Smooth muscle cell (in vitro differentiated cells): ENCODE measurements at regions not wholly inside any gene's neighbourhood (a gene's known extent, or its start where the extent isn't known, plus 50 kb on each side); places are given as distances from the start of the nearest gene placed in this dataset.

Experiments
- DNase-seq: peaks from one replicate; lab custom pipeline; 2025; ENCODE audit not compliant: unreplicated experiment; lab: John Stamatoyannopoulos, UW
- H2AFZ ChIP-seq: fragments of 200-600 bp; sonication (generic); 2 replicates; pipeline ENCODE4 v1.6.0; 2016; ENCODE audit warnings: antibody characterized with exemption, low read depth, mild to moderate bottlenecking
- H3F3A ChIP-seq: fragments of 200-600 bp; sonication (generic); 2 replicates; pipeline ENCODE4 v1.6.0; 2017; ENCODE audit warnings: antibody characterized with exemption, low read depth
- H3K27ac ChIP-seq: fragments of 200-600 bp; sonication (generic); 2 replicates; pipeline ENCODE4 v1.5.1; 2016; ENCODE audit warnings: low read depth, mild to moderate bottlenecking
- H3K27me3 ChIP-seq: fragments of 200-600 bp; sonication (generic); 2 replicates; pipeline ENCODE4 v1.6.1; 2016; ENCODE audit warnings: low read depth, mild to moderate bottlenecking
- H3K36me3 ChIP-seq: fragments of 200-600 bp; sonication (generic); 2 replicates; pipeline ENCODE4 v1.5.1; 2016; ENCODE audit warnings: low read depth
- H3K4me1 ChIP-seq: fragments of 200-600 bp; sonication (generic); 2 replicates; pipeline ENCODE4 v1.5.1; 2016; ENCODE audit warnings: low read depth
- H3K4me2 ChIP-seq: fragments of 200-600 bp; sonication (generic); 2 replicates; pipeline ENCODE4 v1.6.0; 2016; ENCODE audit warnings: mild to moderate bottlenecking
- H3K4me3 ChIP-seq: fragments of 200-600 bp; sonication (generic); 2 replicates; pipeline ENCODE4 v1.5.1; 2016; ENCODE audit warnings: mild to moderate bottlenecking
- H3K79me2 ChIP-seq: fragments of 200-600 bp; sonication (generic); 2 replicates; pipeline ENCODE4 v1.6.0; 2016; ENCODE audit warnings: low read depth, mild to moderate bottlenecking
- H3K9ac ChIP-seq: fragments of 200-600 bp; sonication (generic); 2 replicates; pipeline ENCODE4 v1.6.0; 2016; ENCODE audit warnings: low read depth
- H3K9me3 ChIP-seq: fragments of 200-600 bp; sonication (generic); replicated peaks from 2 replicates; pipeline ENCODE4 v1.5.1; 2016; ENCODE audit warnings: low read depth
- H4K20me1 ChIP-seq: fragments of 200-600 bp; sonication (generic); 2 replicates; pipeline ENCODE4 v1.6.0; 2016; ENCODE audit warnings: low read depth
- WGBS: methylation state at CpG from one replicate; pipeline ENCODE4 v1.1.7; 2016; ENCODE audit warnings: low lambda C conversion rate; 5-methylcytosine and 5-hydroxymethylcytosine counted together
- TF ChIP-seq, protein P1 (sequence below): fragments of 200-600 bp; sonication (generic); IDR thresholded peaks from 2 replicates; pipeline ENCODE4 v1.5.1; 2017; ENCODE audit warnings: borderline replicate concordance, mild to moderate bottlenecking, antibody characterized with exemption; ENCODE audit not compliant: insufficient read depth, poor library complexity, severe bottlenecking

DNA sequence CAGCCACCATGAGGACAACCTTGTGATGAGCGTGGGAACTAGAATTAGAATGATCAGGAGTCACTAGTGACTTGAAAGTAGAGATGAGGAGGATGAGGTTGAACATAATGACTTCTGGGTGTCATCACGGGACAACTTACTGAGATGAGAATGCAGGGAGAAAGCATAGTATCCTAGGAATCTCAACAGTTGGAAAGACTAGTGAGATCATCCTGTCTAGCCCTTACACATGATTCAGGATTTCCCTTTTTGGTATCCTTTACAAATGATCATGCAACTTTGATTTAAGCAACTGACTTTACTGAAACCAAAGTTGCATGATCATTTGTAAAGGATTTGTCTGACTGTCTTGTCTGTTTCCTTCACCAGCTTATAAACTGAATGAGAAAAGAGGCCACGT, 51.8 kb upstream of the HIF1A start:
- H3K9ac ChIP-seq: peak overlapping the region; percentile 37

DNA sequence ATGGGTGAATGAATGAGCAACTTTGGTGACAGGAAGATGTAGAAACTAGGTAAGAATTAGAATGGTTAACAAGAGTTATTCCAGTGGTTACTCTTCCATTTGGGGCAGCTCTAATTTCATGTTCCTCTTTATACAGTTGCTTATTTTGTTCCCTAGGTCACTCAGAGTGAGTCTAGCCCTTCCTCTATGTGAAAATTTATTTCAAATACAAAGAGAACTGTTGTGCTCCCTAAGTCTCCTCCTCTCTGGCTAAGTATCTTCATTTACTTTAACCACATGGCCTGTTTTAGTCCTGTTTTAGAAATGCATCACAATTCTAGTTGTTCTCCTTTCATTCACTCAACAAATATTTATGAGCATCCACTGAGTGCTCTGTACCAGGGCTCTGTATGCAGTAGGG, 51.1 kb upstream of the HIF1A start:
- Histone ChIP-seq H3K9ac (peak overlapping the region; percentile 37), H3K27me3 (no peaks in the 10 kb centered on the region), H2AFZ (no peak overlapping the region), H3K36me3 (no peaks in the 10 kb centered on the region), H3K9me3 (no peaks in the 10 kb centered on the region), H3K27ac (peak overlapping the region; percentile 82), H3K4me2 (no peak overlapping the region), H3K4me1 (peaks cover 11% of the 10 kb centered on the region), H3K4me3 (no peak overlapping the region), H3F3A (no peaks in the 10 kb centered on the region), H4K20me1 (no peaks in the 10 kb centered on the region), H3K79me2 (no peaks in the 10 kb centered on the region)
- DNase-seq: no peak
- TF ChIP-seq, protein P1, sequence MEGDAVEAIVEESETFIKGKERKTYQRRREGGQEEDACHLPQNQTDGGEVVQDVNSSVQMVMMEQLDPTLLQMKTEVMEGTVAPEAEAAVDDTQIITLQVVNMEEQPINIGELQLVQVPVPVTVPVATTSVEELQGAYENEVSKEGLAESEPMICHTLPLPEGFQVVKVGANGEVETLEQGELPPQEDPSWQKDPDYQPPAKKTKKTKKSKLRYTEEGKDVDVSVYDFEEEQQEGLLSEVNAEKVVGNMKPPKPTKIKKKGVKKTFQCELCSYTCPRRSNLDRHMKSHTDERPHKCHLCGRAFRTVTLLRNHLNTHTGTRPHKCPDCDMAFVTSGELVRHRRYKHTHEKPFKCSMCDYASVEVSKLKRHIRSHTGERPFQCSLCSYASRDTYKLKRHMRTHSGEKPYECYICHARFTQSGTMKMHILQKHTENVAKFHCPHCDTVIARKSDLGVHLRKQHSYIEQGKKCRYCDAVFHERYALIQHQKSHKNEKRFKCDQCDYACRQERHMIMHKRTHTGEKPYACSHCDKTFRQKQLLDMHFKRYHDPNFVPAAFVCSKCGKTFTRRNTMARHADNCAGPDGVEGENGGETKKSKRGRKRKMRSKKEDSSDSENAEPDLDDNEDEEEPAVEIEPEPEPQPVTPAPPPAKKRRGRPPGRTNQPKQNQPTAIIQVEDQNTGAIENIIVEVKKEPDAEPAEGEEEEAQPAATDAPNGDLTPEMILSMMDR: no peak

More for the DNA sequence above, 51.8 kb upstream of the HIF1A start:
- 53% methylated on average over 3 of the region's 3 CpGs for WGBS
- peaks cover 11% of the 10 kb centered on the region for H3K4me1 ChIP-seq
- H2AFZ ChIP-seq: no peak overlapping the region
- no peaks in the 10 kb centered on the region for H3K36me3 ChIP-seq
- TF ChIP-seq, protein P1: no peak
- no peak overlapping the region for H3K4me2 ChIP-seq
- no peaks in the 10 kb centered on the region for H3K27me3 ChIP-seq
- H3K27ac ChIP-seq: peak overlapping the region; percentile 82
- H3K79me2 ChIP-seq: no peaks in the 10 kb centered on the region
- H4K20me1 ChIP-seq: no peaks in the 10 kb centered on the region
- H3K9me3 ChIP-seq: no peaks in the 10 kb centered on the region
- no peaks in the 10 kb centered on the region for H3F3A ChIP-seq
- no peak overlapping the region for H3K4me3 ChIP-seq
- no peak for DNase-seq

DNA sequence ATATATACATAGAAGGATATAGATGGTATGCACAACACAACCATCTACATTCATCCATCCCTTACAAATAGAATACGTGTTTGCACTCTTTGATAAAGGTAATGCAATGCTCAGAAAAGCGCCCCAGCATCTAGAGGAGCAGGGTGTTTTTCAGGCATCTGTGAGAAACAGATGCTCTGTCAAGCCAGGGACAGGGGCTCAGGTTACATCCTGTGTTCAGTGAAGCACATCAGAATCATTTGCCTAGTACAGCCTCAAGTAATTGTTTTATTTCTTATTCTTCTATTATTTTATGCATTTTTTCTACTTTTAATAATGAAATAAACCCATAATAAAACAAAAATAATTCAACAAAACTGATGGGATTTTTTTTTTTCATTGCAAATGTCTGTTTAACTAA, 50.5 kb upstream of the HIF1A start:
- no peaks in the 10 kb centered on the region for H3K36me3 ChIP-seq
- no peak overlapping the region for H3K4me2 ChIP-seq
- no peaks in the 10 kb centered on the region for H3K27me3 ChIP-seq
- H3K9ac ChIP-seq: no peak overlapping the region
- no peak overlapping the region for H3K27ac ChIP-seq
- no peak overlapping the region for H2AFZ ChIP-seq
- H3K79me2 ChIP-seq: no peaks in the 10 kb centered on the region
- DNase-seq: no peak
- H4K20me1 ChIP-seq: no peaks in the 10 kb centered on the region
- TF ChIP-seq, protein P1: no peak
- WGBS: 50% methylated on average over 2 of the region's 2 CpGs
- H3K9me3 ChIP-seq: no peaks in the 10 kb centered on the region
- H3K4me3 ChIP-seq: no peak overlapping the region
- no peaks in the 10 kb centered on the region for H3F3A ChIP-seq
- peaks cover 11% of the 10 kb centered on the region for H3K4me1 ChIP-seq

DNA sequence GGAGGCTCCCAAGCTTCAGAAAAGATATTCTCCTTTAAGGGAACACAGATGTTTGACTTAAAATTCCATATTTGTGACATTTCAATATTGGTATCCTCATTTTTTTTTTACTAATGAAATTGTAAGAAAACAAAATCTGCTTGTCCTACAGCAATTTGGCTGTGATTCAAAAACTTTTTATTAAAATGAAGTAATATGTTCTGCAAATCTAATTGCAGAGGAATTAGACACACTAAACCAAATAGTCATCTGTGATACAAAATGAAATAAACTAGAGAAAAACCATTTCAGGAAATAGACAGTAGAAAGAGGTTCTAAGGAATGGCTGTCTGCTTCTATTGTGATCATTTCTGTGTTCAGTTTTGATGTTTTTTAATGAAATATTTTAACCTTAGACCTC, 50.1 kb upstream of the HIF1A start:
- H3K9me3 ChIP-seq: no peaks in the 10 kb centered on the region
- no peak overlapping the region for H2AFZ ChIP-seq
- no peaks in the 10 kb centered on the region for H4K20me1 ChIP-seq
- H3K27ac ChIP-seq: no peak overlapping the region
- H3K36me3 ChIP-seq: no peaks in the 10 kb centered on the region
- H3K27me3 ChIP-seq: no peaks in the 10 kb centered on the region
- peaks cover 11% of the 10 kb centered on the region for H3K4me1 ChIP-seq
- no peaks in the 10 kb centered on the region for H3K79me2 ChIP-seq
- H3K4me3 ChIP-seq: no peak overlapping the region
- DNase-seq: no peak
- no peak overlapping the region for H3K9ac ChIP-seq
- TF ChIP-seq, protein P1: no peak
- H3F3A ChIP-seq: no peaks in the 10 kb centered on the region
- no peak overlapping the region for H3K4me2 ChIP-seq
